ENCODE measurements at regions not wholly inside any gene's neighbourhood (a gene's known extent, or its start where the extent isn't known, plus 50 kb on each side); places are given as distances from the start of the nearest gene placed in this dataset.

DNA sequence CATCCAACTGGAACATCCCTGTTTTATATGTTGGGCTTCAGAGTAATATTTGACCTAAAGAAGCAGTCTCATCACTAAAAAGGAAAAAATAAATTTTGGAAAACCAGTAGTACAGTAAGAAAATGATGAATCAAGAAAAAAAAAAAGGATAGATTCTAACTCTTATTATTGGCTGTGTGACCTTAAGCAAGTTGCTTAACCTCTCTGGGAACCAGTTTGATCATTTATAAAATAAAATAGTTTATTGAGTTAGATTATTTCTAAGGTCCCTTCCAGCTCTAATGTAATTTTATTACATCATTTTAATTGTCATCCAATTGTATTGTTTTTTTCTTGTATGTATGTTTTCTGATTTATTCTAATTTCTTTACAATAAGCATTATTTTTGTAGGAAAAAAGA, 127.0 kb downstream of the PRELID2 start:
- FAIRE-seq = no peak
- DNase-seq (ENCODE audit: insufficient read length, low spot score) = no peak

DNA sequence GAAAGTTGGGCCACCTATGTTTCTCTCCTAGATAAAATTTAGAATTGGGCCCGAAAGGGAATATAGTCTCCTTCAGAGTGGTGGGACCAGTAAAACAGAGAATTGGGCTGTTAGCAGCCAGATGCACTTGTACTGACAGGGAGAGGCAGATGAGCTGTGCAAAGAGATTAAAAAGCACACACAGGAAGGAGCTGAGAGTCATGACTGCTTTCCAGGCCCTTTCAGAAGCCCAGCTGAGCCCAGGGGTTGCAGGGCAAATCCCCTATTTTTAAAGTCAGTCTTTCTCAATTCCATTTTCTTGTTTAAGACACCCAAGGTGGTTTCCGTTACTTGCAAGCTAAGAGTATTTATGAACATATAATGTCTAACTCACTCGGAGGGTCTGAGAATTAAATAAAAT, 130.4 kb downstream of the PRELID2 start:
- DNase-seq (ENCODE audit: insufficient read length, low spot score) (no peak), FAIRE-seq (no peak)

DNA sequence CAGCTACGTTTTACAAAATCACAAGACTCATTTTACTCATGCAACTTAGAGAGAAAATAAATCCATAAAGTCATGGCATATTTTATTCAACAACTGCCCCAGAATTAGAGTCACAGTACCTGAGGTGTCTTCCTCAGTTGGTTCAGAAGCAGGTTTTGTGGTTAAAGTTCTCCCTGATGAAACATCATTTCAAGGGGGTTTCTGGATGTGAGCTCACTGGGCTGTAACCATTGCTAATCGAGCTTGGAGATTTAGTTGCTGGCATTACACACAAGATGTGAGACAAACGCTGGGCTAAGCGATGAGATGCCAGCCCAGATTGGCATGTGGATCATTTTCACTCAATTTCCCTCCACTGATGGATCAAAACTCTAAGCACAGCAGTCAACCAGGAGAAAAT, 131.3 kb downstream of the PRELID2 start:
- no peak for FAIRE-seq
- no peak for DNase-seq (ENCODE audit: insufficient read length, low spot score)

DNA sequence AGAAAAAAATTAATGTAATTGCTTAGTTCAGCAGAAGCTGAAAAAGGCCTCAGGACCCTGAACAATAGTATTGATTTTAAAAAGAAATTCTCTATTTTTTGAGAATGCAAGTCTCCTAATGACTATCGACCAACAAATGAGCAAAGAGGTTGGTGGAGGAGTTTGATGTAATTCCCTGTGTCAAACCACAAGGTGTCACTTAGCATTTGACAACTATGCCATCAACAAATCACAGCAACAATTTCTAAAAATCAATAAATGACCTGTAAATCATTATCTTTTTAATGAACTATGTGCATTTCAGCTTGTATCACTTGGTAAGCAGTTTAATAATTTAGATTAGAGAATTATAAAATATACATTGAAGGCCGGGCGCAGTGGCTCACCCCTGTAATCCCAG, 133.7 kb downstream of the PRELID2 start:
- FAIRE-seq (no peak), DNase-seq (ENCODE audit: insufficient read length, low spot score) (no peak)

DNA sequence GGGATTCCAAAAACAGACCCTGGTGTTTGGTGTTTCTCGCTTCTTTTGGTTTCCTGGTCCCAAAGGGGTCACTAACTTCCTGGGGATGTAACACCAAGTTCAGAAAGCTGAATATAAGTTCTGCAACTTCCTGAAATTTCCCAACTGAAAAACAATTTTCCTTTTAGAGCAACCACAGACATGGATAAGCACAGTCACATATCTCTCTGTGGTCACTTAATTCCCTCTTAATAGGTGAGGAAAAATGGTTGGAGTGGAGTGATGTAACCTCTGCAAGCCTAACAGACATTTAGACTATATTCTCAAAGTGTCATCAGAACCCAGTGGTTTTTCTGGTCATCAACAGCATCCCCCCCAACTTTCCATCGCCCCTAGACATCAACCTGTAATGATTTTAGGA, 135.3 kb downstream of the PRELID2 start:
- DNase-seq (ENCODE audit: insufficient read length, low spot score) (no peak), FAIRE-seq (no peak)

DNA sequence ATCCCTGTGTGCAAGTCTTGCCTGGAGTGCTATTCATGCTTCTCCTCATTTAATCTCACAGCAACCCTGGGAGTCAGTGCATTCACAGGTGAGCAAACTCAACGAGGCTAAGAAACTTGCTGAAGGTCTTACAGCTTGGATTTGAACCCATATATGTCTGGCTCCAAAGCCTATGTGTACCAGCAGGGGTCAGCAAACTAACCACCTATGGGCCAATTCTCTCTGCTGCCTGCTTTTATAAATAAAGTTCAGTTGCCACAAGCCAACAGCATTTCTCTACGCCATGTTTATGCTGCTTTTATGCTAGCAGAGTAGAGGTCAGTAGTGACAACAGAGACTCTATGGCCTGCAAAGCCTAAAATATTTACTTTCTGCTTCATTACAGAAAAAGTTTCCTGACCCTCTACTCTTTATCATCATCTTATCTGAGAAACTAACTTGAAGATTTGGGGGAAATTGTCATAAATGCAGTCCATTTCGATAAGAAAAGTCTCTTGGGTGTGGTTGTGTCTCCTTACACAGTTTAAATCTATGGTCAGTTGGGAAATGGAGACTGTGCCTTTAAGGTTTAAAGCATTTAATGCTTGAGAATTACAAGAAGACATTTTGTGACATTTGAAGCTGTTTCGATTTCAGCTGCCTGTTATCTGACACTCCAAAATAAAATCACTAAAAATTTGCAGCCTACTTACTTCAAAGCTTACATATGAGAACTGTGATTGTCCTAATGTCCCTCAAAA, 137.7 kb downstream of the PRELID2 start:
- DNase-seq (ENCODE audit: insufficient read length, low spot score) = peak; percentile 4
- peak; percentile 18 for FAIRE-seq

DNA sequence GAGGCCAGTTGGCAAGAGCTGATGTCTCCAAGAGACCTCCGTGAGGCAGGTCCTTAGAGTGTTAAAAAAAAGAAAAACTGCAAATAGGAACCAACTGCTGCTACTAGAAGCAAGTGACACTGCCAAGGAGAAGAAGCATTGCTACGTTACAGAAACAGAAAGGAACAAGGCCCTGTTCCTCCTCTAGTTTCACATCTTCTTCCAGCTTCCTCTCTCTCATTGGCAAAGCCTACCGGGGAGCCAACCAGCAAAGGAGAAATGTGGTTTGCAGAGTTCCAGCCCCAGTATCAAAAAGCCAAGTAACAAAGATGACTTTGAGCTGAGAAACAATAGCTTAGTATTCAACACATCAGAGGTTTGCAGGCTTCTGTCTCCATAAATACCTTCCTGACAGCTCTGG, 145.9 kb downstream of the PRELID2 start:
- FAIRE-seq (no peak), DNase-seq (ENCODE audit: insufficient read length, low spot score) (no peak)

DNA sequence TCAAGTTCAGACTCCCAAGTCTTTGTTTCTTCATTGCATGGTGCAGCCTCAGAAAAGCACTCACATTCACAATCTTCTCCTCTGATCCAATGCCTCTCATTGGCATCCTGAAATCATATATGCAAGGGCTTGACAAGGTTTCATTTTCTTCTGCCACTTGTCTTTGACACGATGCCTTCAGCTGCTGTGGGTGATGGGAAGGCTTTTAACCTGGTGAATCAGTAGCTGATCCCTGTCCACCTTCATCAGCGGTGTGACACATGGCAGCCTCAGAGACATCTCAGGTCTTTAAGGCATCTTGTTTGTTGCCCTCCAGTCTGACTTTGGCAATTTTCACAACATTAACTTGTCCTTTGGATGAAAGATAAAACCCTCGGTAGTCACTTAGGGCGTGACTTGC, 147.2 kb downstream of the PRELID2 start:
- FAIRE-seq = no peak
- no peak for DNase-seq (ENCODE audit: insufficient read length, low spot score)

DNA sequence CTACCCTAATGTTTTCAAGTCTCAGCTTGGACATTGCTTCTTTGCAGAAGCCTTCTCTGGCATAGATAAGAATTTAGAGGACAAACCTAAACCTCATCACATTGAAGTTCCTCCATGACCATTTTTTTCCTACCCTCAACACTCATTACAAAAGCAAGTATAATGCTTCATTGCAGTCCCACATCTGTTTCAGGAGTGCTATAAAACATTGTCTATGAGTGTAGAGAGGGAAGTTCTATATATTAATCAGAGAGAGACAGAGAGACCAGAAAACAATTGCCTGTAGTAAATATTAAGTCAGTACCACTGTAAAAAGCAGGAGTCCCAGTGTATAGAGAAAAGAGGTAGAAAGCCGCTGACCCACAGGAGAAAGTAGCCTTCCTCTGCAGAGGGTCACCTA, 149.7 kb downstream of the PRELID2 start:
- FAIRE-seq (no peak), DNase-seq (ENCODE audit: insufficient read length, low spot score) (no peak)

DNA sequence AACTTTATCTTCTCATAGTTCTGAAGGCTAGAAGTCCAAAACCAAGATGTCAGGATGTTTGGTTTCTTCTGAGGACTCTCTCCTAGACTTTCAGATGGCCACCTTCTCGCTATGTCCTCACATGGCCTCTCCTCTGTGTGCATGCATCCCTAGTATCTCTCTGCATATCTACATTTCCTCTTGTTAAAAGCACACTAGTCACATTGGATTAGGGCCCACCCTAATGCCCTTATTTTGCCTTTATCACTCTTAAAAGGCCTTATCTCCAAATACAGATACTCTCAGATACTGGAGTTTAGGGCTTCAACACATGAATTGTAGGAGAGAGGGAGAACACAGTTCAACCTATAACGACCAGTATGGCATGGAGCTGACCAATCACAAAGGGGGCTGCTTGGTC, 151.7 kb downstream of the PRELID2 start:
- no peak for FAIRE-seq

DNA sequence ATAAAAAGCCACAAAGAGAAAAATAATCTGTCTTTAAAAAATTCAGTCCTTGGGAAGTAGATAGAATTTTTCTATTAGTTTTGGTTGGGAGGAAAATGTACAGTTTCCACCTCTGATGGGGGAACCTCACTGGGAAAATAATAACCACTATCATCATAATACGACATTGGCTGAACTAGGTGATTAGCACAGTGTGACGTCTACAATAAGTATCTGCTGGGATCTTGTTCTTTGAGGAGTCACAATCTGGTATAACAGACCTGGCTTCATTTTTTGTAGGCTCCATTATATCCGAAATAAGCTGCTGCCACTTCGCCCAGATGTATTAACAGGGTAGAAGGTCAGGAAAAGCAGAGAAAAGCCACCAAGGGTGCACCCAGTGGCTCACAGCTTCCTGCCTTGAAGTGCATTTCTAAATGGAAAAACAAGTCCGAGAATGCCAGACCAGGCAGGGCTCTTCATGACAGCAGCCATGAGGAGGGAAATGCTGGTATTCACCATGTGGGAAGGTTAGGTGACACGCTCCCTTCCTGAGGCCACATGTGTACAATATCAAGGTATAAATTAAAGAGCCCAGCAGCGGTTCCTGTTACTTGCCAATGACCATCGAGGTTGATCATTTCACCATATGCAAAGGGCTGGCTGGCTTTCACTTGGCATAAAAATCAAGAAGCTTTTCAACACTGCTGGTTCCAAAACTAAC, 152.8 kb downstream of the PRELID2 start:
- DNase-seq (ENCODE audit: insufficient read length, low spot score) = no peak

More for the DNA sequence above, 151.7 kb downstream of the PRELID2 start:
- no peak for DNase-seq (ENCODE audit: insufficient read length, low spot score)

DNA sequence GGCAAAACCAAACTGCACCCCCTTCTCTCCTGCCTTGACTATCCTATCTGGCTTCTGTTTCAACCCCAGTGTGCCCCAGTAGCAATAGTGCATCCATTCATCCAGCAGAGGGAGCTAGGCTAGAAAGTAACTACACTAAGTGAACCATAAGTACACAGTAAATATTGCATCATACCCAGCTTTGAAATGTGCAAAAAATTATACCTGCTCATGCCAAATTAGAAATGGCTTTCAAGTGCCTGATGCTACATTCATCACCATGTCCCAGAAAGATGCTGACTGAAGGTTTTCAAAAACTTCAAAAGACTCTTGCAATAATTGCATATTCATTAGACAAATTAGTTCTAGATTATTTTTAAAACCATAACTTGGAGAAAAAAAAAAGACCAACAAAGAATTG, 153.5 kb downstream of the PRELID2 start:
- DNase-seq (ENCODE audit: insufficient read length, low spot score) (peak; percentile 35), FAIRE-seq (peak; percentile 76)

More for the DNA sequence above, 152.8 kb downstream of the PRELID2 start:
- FAIRE-seq = no peak

DNA sequence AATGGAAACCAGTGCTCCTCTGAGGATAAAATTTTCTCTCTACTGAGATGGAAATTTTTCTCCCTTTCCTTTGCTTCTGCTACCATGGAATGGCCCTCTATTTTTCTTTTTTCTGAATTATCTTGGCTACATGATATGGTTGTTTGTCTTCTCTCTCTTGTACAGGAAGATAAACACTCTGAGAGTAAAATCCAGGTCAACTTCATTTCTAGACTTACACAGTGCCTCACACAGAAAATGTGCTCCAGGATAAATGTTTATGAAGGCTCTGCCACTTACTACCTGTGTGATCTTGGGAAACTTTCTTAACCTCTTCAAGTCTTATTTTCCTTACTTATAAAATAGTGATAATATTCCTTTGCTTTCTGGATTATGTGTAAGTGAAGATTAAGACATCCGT, 153.9 kb downstream of the PRELID2 start:
- FAIRE-seq = no peak
- DNase-seq (ENCODE audit: insufficient read length, low spot score) = no peak

DNA sequence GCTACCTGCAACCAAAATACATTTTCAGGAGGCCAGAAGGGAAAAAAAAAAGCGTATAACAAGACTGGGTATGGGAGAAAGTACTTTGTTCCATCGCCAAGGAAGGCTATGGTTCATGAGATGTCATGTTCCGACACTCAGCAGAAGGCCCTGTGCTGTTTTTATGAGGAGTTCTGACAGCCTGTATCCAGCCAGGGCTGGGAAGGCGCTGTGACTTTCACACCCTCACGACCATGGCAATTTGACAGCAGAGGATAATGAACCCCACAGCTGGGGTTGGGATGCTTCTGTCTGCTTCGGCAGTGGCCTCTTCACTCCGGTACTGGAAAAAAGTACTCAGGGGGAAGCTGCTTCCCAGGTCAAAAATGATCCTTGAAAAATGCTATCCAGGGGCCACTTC, 154.4 kb downstream of the PRELID2 start:
- DNase-seq (ENCODE audit: insufficient read length, low spot score) (no peak), FAIRE-seq (no peak)

DNA sequence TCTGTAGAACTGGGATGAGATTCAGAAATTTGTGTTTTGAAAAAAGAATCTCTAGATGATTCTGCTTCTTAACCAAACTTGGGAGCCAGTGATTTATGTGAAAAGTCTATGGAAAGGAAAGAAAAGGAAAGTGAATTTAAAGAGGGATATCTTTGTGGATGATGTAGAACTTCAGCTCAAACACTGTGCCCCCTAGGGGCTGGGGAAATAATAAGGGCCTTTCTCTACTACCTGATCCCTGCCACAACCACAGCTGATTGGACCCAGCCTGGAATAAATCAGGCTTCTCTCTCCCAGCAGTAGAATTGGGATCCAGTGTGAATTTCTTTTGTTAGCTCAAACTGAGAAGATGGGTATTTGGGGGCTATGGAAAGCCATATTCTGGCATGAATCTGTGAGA, 155.0 kb downstream of the PRELID2 start:
- DNase-seq (ENCODE audit: insufficient read length, low spot score) = no peak

DNA sequence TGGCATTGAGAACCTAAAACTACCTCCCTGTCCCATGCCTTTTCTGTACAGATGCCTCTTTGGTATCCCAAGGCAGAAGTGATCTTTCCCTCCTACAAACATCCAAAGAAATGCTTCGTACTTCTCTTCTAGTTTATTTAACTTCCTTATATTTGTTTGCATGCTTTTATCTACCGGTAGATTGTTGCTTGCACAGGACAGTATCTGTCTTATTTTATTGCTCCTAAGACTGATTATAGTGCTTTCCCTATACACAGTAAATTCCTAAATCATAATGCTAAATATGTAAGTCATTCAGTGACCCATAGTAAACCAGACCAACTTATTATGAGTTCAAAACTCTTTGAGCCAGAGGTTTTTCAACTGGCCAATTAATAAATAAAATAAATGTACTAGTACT, 156.9 kb downstream of the PRELID2 start:
- DNase-seq (ENCODE audit: insufficient read length, low spot score) (no peak), FAIRE-seq (no peak)

More for the DNA sequence above, 155.0 kb downstream of the PRELID2 start:
- FAIRE-seq = no peak

DNA sequence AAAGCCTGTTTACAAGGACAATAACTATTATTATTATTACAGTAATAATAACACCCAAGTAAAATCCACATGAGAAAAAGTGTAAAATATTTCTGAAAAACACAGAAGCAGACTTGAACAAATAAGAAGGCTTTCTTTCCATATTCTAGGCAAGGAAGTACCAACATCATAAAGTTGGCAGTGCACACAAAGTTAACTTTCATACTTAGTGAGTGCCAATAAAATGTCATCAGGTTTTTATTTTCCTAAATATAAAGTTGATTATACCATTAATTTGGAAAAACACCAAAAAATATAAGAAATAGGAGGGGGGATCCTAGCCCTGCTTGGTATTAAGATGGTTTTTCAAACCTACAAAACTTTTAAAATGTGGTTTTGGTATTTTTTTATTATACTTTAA, 161.4 kb downstream of the PRELID2 start:
- no peak for FAIRE-seq
- no peak for DNase-seq (ENCODE audit: insufficient read length, low spot score)

DNA sequence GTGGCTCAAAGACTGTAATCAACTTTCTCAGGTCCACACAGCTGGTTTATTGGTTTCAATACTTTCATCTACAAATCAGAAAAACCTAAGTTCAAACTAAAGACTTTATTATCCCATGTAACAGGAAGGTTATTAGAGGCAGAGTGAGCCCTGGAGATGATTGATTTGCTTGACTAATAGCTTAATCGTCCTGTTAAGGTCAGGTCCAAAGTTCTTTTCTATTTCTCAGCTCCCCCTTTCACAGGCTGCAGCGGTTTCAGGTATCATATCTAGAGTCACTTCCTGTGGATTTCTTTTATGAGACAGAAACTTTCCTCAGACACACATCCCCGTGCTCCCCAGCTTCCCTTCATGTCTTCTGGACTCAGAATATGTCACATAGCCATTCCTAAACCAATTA, 166.4 kb downstream of the PRELID2 start:
- FAIRE-seq = no peak
- no peak for DNase-seq (ENCODE audit: insufficient read length, low spot score)

DNA sequence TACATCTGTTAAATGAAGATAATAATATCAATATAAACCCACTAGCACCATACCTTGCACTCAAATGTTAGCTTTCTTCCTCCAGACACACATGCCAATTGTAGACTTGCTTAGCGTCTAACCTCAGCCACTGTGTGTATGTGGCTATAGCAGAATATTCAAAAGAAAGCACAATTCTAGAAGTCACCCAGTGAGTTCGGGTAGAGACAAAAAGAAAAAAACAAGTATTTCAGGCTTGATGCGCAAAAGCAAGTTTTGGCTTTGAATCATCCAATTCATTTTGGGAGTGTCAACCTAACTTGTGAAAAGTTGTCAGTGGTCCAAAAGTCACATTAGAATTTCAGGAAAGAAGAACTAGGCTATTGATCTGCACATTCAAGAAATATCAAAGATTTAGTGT, 167.4 kb downstream of the PRELID2 start:
- no peak for DNase-seq (ENCODE audit: insufficient read length, low spot score)
- no peak for FAIRE-seq

DNA sequence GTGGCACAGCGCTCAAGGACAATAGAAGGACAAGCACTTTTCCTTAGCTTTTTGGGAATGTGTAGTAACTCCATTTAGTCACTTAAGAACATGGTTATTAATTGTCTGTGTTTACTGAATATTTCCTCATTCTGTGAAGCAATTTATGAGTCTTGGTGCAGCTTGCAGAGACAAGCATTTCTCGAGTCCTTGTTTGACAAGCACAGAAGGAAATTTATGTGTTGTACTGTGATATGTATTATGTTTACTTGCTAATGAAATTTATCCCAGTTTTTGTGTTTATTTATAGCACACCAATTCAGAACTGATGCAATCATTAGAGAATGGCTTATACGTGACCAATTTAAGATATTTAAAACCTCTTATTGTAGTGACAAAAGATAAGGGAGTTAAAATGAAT, 168.6 kb downstream of the PRELID2 start:
- no peak for FAIRE-seq

DNA sequence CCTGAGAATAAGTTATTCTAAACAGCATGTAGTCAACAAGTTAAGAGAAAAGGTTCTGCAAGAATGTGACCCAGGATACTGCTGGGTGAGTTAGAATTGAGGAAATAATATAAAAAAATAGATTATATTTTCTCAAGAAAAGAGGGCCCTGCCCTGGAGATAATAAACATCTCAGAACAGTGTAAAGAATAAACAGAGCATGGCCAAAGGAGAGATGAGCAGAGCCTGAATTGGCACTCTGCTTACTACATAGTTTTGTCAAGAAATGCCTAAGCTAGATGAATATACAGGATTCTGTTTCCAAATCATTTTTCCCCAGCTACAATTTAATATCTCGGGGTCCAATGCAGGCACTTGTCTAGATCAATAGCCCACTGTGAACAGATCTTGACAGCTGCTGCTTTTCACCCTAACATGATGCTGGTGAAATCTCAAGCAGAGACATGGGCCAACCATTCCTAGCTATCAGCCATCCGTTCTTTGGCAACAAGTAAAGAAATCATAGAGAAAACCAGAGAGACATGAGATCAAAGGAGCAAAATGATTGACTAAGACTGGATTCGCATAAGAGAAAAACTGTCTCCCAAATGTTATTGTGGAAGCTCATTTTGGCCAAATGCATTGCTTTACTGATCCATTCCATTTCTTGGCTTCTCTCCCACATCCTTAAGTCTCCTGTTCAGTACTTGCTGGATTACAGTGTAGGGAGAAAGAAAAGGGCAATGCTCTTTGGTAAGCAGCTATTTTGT, 173.2 kb downstream of the PRELID2 start:
- FAIRE-seq (no peak), DNase-seq (ENCODE audit: insufficient read length, low spot score) (no peak)

More for the DNA sequence above, 168.6 kb downstream of the PRELID2 start:
- no peak for DNase-seq (ENCODE audit: insufficient read length, low spot score)
